Testis (tissue), 2 donors: ENCODE measurements at regions not wholly inside any gene's neighbourhood (a gene's known extent, or its start where the extent isn't known, plus 50 kb on each side); places are given as distances from the start of the nearest gene placed in this dataset.
A peak's percentile ranks its signal among the peaks of the same experiment; 100 is the strongest.

Experiments used
- DNase-seq: peaks from one replicate; pipeline ENCODE4 v3.0.0-alpha.2; 2019
- H3K27ac ChIP-seq, 2 donors: fragments of 200-600 bp; sonication (generic); one replicate each; pipeline ENCODE4 v1.5.1; 2019
- H3K27me3 ChIP-seq: fragments of 200-600 bp; sonication (generic); one replicate; pipeline ENCODE4 v1.5.1; 2019
- H3K36me3 ChIP-seq: fragments of 200-600 bp; sonication (generic); one replicate; pipeline ENCODE4 v1.5.1; 2017; ENCODE audit warnings: low read depth; ENCODE audit errors: missing control alignments
- H3K4me1 ChIP-seq: fragments of 200-600 bp; sonication (generic); one replicate; pipeline ENCODE4 v1.5.1; 2019
- H3K4me3 ChIP-seq, 2 donors: fragments of 200-600 bp; sonication (generic); one replicate each; pipeline ENCODE4 v1.5.1; 2017 to 2019
- H3K9me3 ChIP-seq: fragments of 200-600 bp; sonication (generic); one replicate; pipeline ENCODE4 v1.5.1; 2017
- CTCF ChIP-seq, 3 experiments: fragments of 450-650 bp in 2 of 3; fragments of 200-600 bp in 1 of 3; sonication (generic) in 1 of 3; IDR thresholded peaks; one replicate each; pipeline ENCODE4 v1.5.1; 2016 to 2019; ENCODE audit warnings: antibody characterized with exemption in 3 of 3, mild to moderate bottlenecking in 2 of 3, moderate library complexity in 1 of 3
- POLR2A ChIP-seq: fragments of 450-650 bp; IDR thresholded peaks from one replicate; pipeline ENCODE4 v1.6.1; 2017; ENCODE audit warnings: antibody characterized with exemption, mild to moderate bottlenecking, moderate library complexity
- WGBS, 2 donors: methylation state at CpG; one replicate each; pipeline ENCODE4 v1.1.5; 2018; 5-methylcytosine and 5-hydroxymethylcytosine counted together
- intact Hi-C: fragments of 100-400 bp; cut with DNase I; formaldehyde crosslinking; loops from one replicate; pipeline ENCODE4 v1.15.1; 2023; ENCODE audit warnings: low total_unique reads

- TF ChIP-seq POLR2A (no peak), CTCF (IDR thresholded peaks at IDR 0.05) (no peak)
- WGBS, 2 donors: 84 to 89% methylated on average over 5 of the region's 5 CpGs
- Histone ChIP-seq H3K27ac (no peak overlapping the region), H3K36me3 (no peaks in the 10 kb centered on the region), H3K4me3 (no peak overlapping the region), H3K4me1 (no peaks in the 10 kb centered on the region), H3K27me3 (no peaks in the 10 kb centered on the region), H3K9me3 (no peaks in the 10 kb centered on the region)
- intact Hi-C loops: no loop called here
- DNase-seq: no peak
Measured at GRCh38 chrX:55326985-55327384, 62.3 kb upstream of the PAGE3 start.

- no peak overlapping the region for H3K27ac ChIP-seq
- no peaks in the 10 kb centered on the region for H3K4me1 ChIP-seq
- TF ChIP-seq POLR2A: no peak
- no peaks in the 10 kb centered on the region for H3K9me3 ChIP-seq
- 44 to 63% methylated on average over 1 of the region's 1 CpG for WGBS, 2 donors
- no peak overlapping the region for H3K4me3 ChIP-seq
- intact Hi-C loops: no loop called here
- DNase-seq: no peak
- H3K36me3 ChIP-seq: no peaks in the 10 kb centered on the region
- no peaks in the 10 kb centered on the region for H3K27me3 ChIP-seq
Measured at GRCh38 chrX:55335296-55335695, 70.6 kb upstream of the PAGE3 start.

- Histone ChIP-seq H3K36me3 (no peaks in the 10 kb centered on the region), H3K4me1 (no peaks in the 10 kb centered on the region), H3K27me3 (no peaks in the 10 kb centered on the region), H3K9me3 (no peaks in the 10 kb centered on the region), H3K27ac (no peak overlapping the region), H3K4me3 (no peak overlapping the region)
- intact Hi-C loops: no loop called here
- TF ChIP-seq CTCF (IDR thresholded peaks at IDR 0.05): no peak
- TF ChIP-seq POLR2A: no peak
- DNase-seq: no peak
Measured at GRCh38 chrX:55336176-55336575, 71.5 kb upstream of the PAGE3 start.

- 80 to 92% methylated on average over 4 of the region's 4 CpGs for WGBS, 2 donors
- no peaks in the 10 kb centered on the region for H3K9me3 ChIP-seq
- no peak overlapping the region for H3K4me3 ChIP-seq
- H3K4me1 ChIP-seq: no peaks in the 10 kb centered on the region
- TF ChIP-seq CTCF (IDR thresholded peaks at IDR 0.05) (no peak), POLR2A (no peak)
- intact Hi-C loops: no loop called here
- DNase-seq: no peak
- no peaks in the 10 kb centered on the region for H3K27me3 ChIP-seq
- no peak overlapping the region for H3K27ac ChIP-seq
- no peaks in the 10 kb centered on the region for H3K36me3 ChIP-seq
Measured at GRCh38 chrX:55340896-55341433, 76.2 kb upstream of the PAGE3 start.

- Histone ChIP-seq H3K27me3 (no peaks in the 10 kb centered on the region), H3K27ac (no peak overlapping the region), H3K9me3 (no peaks in the 10 kb centered on the region), H3K4me3 (no peak overlapping the region), H3K4me1 (no peaks in the 10 kb centered on the region), H3K36me3 (no peaks in the 10 kb centered on the region)
- intact Hi-C loops: no loop called here
- WGBS, 2 donors: 10 to 42% methylated on average over 8 to 21 of the region's 21 CpGs
- TF ChIP-seq POLR2A (no peak), CTCF (IDR thresholded peaks at IDR 0.05) (peak; percentile 28 to 43 (median 42))
- peak; percentile 33 for DNase-seq
Measured at GRCh38 chrX:55342533-55343501, 78.1 kb upstream of the PAGE3 start.
